Gastroesophageal sphincter (tissue), 4 donors: ENCODE measurements at regions not wholly inside any gene's neighbourhood (a gene's known extent, or its start where the extent isn't known, plus 50 kb on each side); places are given as distances from the start of the nearest gene placed in this dataset.
"Not testable (repeated sequence)": the region's sequence is repeated elsewhere in the genome, so short reads cannot be mapped to it uniquely, and the experiment has no call there.

Source experiments
- ATAC-seq: fragments of 150-250 bp; one replicate; pipeline ENCODE4 v1.9.1; 2016; ENCODE audit warnings: mild to moderate bottlenecking, moderate library complexity
- H3K27ac ChIP-seq, 4 donors: fragments of 200-600 bp; sonication (generic) in 3 of 4; 1 replicate in 3 of 4; 2 replicates in 1 of 4; pipeline ENCODE4 v1.5.1; 2016 to 2019
- H3K27me3 ChIP-seq: fragments of 200-600 bp; sonication (generic); one replicate; pipeline ENCODE4 v1.5.1; 2019
- H3K36me3 ChIP-seq, 2 donors: fragments of 200-600 bp; sonication (generic); one replicate each; pipeline ENCODE4 v1.5.1; 2019; ENCODE audit warnings: control low read depth in 1 of 2
- H3K4me1 ChIP-seq, 3 donors: fragments of 200-600 bp; sonication (generic); 1 replicate in 2 of 3; 2 replicates in 1 of 3; pipeline ENCODE4 v1.5.1; 2016 to 2019; ENCODE audit warnings: control low read depth in 2 of 3
- H3K4me3 ChIP-seq, 2 donors: fragments of 200-600 bp; sonication (generic); one replicate each; pipeline ENCODE4 v1.5.1; 2019; ENCODE audit warnings: mild to moderate bottlenecking in 1 of 2, moderate library complexity in 1 of 2
- H3K9me3 ChIP-seq, 3 donors: fragments of 200-600 bp; sonication (generic); one replicate each; pipeline ENCODE4 v1.5.1; 2017 to 2019; ENCODE audit warnings: control low read depth in 2 of 3
- EP300 ChIP-seq: sonication (generic); formaldehyde crosslinking; IDR thresholded peaks from one replicate; pipeline ENCODE4 v1.6.1; 2017; ENCODE audit warnings: antibody characterized with exemption, mild to moderate bottlenecking
- POLR2A ChIP-seq, 2 donors: fragments of 450-650 bp; IDR thresholded peaks; one replicate each; pipeline ENCODE4 v1.6.1; 2017; ENCODE audit warnings: antibody characterized with exemption in 2 of 2, mild to moderate bottlenecking in 2 of 2, moderate library complexity in 1 of 2
- POLR2AphosphoS5 ChIP-seq: sonication (generic); formaldehyde crosslinking; IDR thresholded peaks from one replicate; pipeline ENCODE4 v1.6.1; 2017; ENCODE audit warnings: antibody characterized with exemption
- WGBS, 2 donors: methylation state at CpG; one replicate each; pipeline ENCODE4 v1.1.5; 2018; ENCODE audit warnings: low coverage in 1 of 2; 5-methylcytosine and 5-hydroxymethylcytosine counted together
- TF ChIP-seq, protein P1 (sequence below), 4 experiments: fragments of 200-600 bp in 2 of 4; fragments of 450-650 bp in 2 of 4; sonication (generic) in 1 of 4; IDR thresholded peaks; one replicate each; pipeline ENCODE4 v1.5.1; 2017 to 2019; ENCODE audit warnings: antibody characterized with exemption in 4 of 4, mild to moderate bottlenecking in 2 of 4, moderate library complexity in 2 of 4

DNA sequence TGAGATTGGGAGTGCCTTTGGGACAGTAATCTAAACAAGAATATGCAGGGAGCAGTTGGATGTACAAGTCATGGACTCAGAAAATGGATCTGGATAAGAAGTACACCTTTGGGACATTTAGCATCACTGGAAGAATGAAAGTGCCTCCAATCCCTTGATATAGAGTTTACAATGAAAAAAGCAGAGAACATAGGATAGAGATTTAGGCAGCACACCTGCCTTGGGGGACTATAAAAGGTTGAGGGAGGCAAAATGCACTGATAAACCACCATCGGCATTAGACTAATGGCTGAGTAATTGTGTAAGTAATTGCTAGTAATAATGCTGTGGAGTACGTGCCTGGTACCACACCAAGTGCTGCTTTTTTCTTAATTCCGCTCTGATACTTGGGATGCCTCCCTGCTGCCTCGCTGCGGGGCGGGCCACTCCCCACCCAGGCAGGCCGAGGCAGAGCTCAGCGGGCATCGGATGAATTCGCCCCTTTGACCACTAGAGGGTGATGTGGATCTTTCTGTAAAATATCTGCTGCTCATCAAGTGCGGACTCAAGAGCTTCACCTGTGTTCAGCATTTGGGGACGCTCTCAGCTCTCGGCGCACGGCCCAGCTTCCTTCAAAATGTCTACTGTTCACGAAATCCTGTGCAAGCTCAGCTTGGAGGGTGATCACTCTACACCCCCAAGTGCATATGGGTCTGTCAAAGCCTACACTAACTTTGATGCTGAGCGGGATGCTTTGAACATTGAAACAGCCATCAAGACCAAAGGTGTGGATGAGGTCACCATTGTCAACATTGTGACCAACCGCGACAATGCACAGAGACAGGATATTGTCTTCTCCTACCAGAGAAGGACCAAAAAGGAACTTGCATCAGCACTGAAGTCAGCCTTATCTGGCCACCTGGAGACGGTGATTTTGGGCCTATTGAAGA lies 99.9 kb downstream of the ANKRD18B start:
- H3K9me3 ChIP-seq: no peaks in the 10 kb centered on the region
- ATAC-seq: peak; percentile 89
- H3K27me3 ChIP-seq: peaks cover 17% of the 10 kb centered on the region
- peaks cover 0 to 6% (median 0%) of the 10 kb centered on the region in 3 donors for H3K4me1 ChIP-seq
- TF ChIP-seq, protein P1, sequence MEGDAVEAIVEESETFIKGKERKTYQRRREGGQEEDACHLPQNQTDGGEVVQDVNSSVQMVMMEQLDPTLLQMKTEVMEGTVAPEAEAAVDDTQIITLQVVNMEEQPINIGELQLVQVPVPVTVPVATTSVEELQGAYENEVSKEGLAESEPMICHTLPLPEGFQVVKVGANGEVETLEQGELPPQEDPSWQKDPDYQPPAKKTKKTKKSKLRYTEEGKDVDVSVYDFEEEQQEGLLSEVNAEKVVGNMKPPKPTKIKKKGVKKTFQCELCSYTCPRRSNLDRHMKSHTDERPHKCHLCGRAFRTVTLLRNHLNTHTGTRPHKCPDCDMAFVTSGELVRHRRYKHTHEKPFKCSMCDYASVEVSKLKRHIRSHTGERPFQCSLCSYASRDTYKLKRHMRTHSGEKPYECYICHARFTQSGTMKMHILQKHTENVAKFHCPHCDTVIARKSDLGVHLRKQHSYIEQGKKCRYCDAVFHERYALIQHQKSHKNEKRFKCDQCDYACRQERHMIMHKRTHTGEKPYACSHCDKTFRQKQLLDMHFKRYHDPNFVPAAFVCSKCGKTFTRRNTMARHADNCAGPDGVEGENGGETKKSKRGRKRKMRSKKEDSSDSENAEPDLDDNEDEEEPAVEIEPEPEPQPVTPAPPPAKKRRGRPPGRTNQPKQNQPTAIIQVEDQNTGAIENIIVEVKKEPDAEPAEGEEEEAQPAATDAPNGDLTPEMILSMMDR (IDR thresholded peaks at IDR 0.05): peak; percentile 82 to 94 (median 87)
- TF ChIP-seq EP300 (no peak), POLR2AphosphoS5 (no peak), POLR2A (IDR thresholded peaks at IDR 0.05) (no peak)
- no peaks in the 10 kb centered on the region for H3K36me3 ChIP-seq
- H3K4me3 ChIP-seq: no peak overlapping the region
- 13 to 24% methylated on average over 7 to 11 of the region's 20 CpGs for WGBS, 2 donors
- H3K27ac ChIP-seq: no peak overlapping the region

DNA sequence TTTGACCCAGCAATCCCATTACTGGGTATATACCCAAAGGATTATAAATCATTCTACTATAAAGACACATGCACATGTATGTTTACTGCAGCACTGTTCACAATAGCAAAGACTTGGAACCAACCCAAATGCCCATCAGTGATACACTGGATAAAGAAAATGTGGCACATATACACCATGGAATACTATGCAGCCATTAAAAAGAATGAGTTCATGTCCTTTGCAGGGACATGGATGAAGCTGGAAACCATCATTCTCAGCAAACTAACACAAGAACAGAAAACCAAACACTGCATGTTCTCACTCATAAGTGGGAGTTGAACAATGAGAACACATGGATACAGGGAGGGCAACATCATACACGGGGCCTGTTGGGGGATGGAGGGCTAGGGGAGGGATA lies 104.3 kb downstream of the ANKRD18B start:
- not testable (repeated sequence) for ATAC-seq

DNA sequence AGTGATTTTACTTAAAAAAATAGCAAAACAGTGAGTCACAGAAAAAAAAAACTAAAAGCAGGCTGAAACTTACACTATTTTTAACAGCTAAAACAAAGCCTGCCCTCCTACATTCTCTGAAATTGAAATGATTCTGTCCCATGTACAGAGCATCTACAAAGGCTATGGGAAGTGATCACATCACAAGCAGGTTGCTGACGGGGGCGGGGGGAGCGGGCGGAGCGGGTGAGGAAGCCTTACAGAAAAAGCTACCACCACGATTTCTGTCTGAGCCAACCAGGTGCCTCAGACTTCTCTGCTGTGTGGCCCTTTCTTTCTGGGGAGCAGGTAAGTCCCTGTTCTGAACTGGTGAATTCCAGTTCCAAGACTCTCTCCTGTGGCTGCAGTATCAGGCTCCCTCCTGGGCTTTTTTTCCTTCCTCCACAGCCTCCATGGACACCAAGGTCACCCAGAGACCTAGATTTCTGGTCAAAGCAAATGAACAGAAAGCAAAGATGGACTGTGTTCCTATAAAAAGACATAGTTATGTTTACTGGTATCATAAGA lies 104.9 kb downstream of the ANKRD18B start:
- WGBS, 2 donors: 38 to 75% methylated on average over 1 to 6 of the region's 6 CpGs
- Histone ChIP-seq H3K27ac (no peak overlapping the region), H3K27me3 (peaks cover 29% of the 10 kb centered on the region), H3K4me3 (no peak overlapping the region), H3K4me1 (peaks cover 0 to 3% (median 0%) of the 10 kb centered on the region in 3 donors), H3K36me3 (no peaks in the 10 kb centered on the region), H3K9me3 (no peaks in the 10 kb centered on the region)
- TF ChIP-seq POLR2A (IDR thresholded peaks at IDR 0.05) (no peak), POLR2AphosphoS5 (no peak)
- ATAC-seq: no peak

More for the DNA sequence above, 104.3 kb downstream of the ANKRD18B start:
- H3K27ac ChIP-seq, H3K9me3 ChIP-seq, H3K4me3 ChIP-seq, H3K4me1 ChIP-seq, H3K36me3 ChIP-seq: not testable (repeated sequence)
- WGBS, 2 donors: 78% methylated on average over 1 of the region's 1 CpG; no CpG with 5 or more reads in 1 of the 2 donors
- H3K27me3 ChIP-seq: peaks cover 23% of the 10 kb centered on the region

DNA sequence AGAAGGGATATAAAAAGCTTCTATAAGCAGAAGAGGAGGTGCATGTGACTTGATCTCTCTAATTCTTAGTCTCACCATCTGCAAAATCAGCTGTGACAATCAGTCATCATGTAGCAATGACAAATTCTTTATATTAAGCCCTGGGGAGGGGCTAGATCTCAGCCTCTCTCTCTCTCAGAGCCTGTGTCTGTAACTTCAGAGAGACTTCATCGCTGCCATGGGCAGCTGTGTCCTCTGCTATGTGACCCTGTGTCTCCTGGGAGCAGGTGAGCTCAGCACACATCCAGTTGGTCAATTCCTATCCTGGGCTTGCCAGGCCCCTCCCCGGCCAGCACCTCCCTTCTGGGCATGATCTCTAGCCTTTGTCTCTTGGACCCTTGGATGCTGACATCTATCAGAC lies 109.6 kb downstream of the ANKRD18B start:
- no peaks in the 10 kb centered on the region for H3K9me3 ChIP-seq
- 80% methylated on average over 1 of the region's 2 CpGs; no CpG with 5 or more reads in 1 of the 2 donors for WGBS, 2 donors

DNA sequence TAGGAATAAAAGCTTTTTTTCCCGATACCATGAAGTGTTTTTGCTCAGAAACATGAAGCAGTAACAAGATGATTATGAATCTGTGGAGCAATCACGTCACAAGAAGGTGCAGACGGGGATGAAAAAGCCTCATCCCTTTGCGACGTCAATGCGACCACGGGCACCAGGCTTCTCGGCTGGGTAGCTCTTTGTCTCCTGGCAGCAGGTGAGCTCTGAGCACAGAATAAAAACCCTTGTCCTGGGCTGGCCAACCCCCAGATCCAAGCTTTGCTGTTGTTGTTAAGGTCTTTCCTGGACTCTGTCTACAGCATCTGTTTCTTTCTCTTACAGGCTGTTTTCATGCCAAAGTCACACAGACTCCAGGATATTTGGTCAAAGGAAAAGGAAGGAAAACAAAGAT lies 113.8 kb downstream of the ANKRD18B start:
- TF ChIP-seq POLR2A (IDR thresholded peaks at IDR 0.05): no peak
- no peak for TF ChIP-seq EP300
- TF ChIP-seq, protein P1 (IDR thresholded peaks at IDR 0.05): no peak
- no peaks in the 10 kb centered on the region for H3K36me3 ChIP-seq
- H3K9me3 ChIP-seq: no peaks in the 10 kb centered on the region
- no peak for ATAC-seq
- H3K4me3 ChIP-seq: no peak overlapping the region
- H3K4me1 ChIP-seq: no peaks in the 10 kb centered on the region
- H3K27ac ChIP-seq: no peak overlapping the region
- WGBS, 2 donors: 36 to 42% methylated on average over 6 to 7 of the region's 8 CpGs
- peaks cover 51% of the 10 kb centered on the region for H3K27me3 ChIP-seq

More for the DNA sequence above, 109.6 kb downstream of the ANKRD18B start:
- no peak for ATAC-seq
- no peak overlapping the region for H3K27ac ChIP-seq
- H3K4me3 ChIP-seq: no peak overlapping the region
- H3K27me3 ChIP-seq: peaks cover 35% of the 10 kb centered on the region
- H3K4me1 ChIP-seq: no peaks in the 10 kb centered on the region
- TF ChIP-seq EP300: no peak
- no peak for TF ChIP-seq POLR2AphosphoS5
- TF ChIP-seq, protein P1 (IDR thresholded peaks at IDR 0.05): no peak
- no peak for TF ChIP-seq POLR2A (IDR thresholded peaks at IDR 0.05)
- H3K36me3 ChIP-seq: no peaks in the 10 kb centered on the region
